GM12878 (cell line): ENCODE measurements at regions not wholly inside any gene's neighbourhood (a gene's known extent, or its start where the extent isn't known, plus 50 kb on each side); places are given as distances from the start of the nearest gene placed in this dataset.

ENCODE experiments used
- ATAC-seq: fragments of 200-7000 bp; cut with Tn5 transposase; 3 replicates; pipeline ENCODE4 v1.9.1; 2020; ENCODE audit warnings: mild to moderate bottlenecking, moderate library complexity
- BruUV-seq: library from RNA; stranded (reverse); fragments of 400-500 nt; replicated peaks from 2 replicates; lab custom pipeline; 2021; lab: Mats Ljungman, UMichigan
- CTCF ChIA-PET: fragments of 300-600 bp; sonication (Branson Sonifier 250); formaldehyde crosslinking; extraction: SDS; loops from one replicate; lab custom pipeline; 2021; ENCODE audit warnings: inconsistent platforms; lab: Yijun Ruan, JAX
- POLR2A ChIA-PET: fragments of 350-600 bp; formaldehyde crosslinking; extraction: SDS; loops from one replicate; lab custom pipeline; 2021; ENCODE audit warnings: inconsistent platforms; lab: Charles Lee
- RAD21 ChIA-PET: fragments of 300-600 bp; sonication (Branson Sonifier 250); formaldehyde crosslinking; loops from one replicate; lab custom pipeline; 2023; ENCODE audit warnings: antibody characterized with exemption; ENCODE audit not compliant: unreplicated experiment; lab: Charles Lee
- SMC1A ChIA-PET: fragments of 300-600 bp; sonication (Branson Sonifier 250); formaldehyde crosslinking; loops from one replicate; lab custom pipeline; 2023; ENCODE audit not compliant: unreplicated experiment, uncharacterized antibody; lab: Charles Lee
- DNase-seq: peaks from one replicate; pipeline ENCODE4 v3.0.0-alpha.2; 2011; ENCODE audit warnings: low read depth, low spot score
- FAIRE-seq: peaks from 3 replicates; lab custom pipeline; 2011; peaks lifted over from hg19 to GRCh38; lab: Jason Lieb, UNC
- H2AFZ ChIP-seq: 2 replicates; pipeline ENCODE4 v1.6.0; 2011; ENCODE audit warnings: low read depth, low read length, control low read depth; ENCODE audit not compliant: control insufficient read depth
- H3K27ac ChIP-seq: 2 replicates; pipeline ENCODE4 v1.5.1; 2011; ENCODE audit warnings: control low read depth; ENCODE audit not compliant: control insufficient read depth, insufficient read depth
- H3K27me3 ChIP-seq, 2 experiments: replicated peaks in 1 of 2; 2 replicates each; pipeline versions ENCODE4 v1.6.0 to v1.6.1; 2011; ENCODE audit warnings: low read length in 1 of 2; ENCODE audit not compliant: control insufficient read depth in 2 of 2, insufficient read depth in 2 of 2
- H3K36me3 ChIP-seq, 2 experiments: 2 replicates each; pipeline ENCODE4 v1.5.1; 2011; ENCODE audit warnings: low read length in 1 of 2; ENCODE audit not compliant: control insufficient read depth in 2 of 2, insufficient read depth in 2 of 2
- H3K4me1 ChIP-seq: 2 replicates; pipeline ENCODE4 v1.6.1; 2011; ENCODE audit warnings: mild to moderate bottlenecking, low read length, moderate library complexity, mixed read lengths; ENCODE audit not compliant: control insufficient read depth, insufficient read depth
- H3K4me2 ChIP-seq: 2 replicates; pipeline ENCODE4 v1.6.0; 2011; ENCODE audit warnings: control low read depth; ENCODE audit not compliant: control insufficient read depth, insufficient read depth
- H3K4me3 ChIP-seq: fragments of 200-600 bp; sonication (generic); 2 replicates; pipeline ENCODE4 v1.5.1; 2016
- H3K79me2 ChIP-seq: 2 replicates; pipeline ENCODE4 v1.6.0; 2011; ENCODE audit warnings: low read length; ENCODE audit not compliant: control insufficient read depth, insufficient read depth
- H3K9ac ChIP-seq: 2 replicates; pipeline ENCODE4 v1.8.0; 2011; ENCODE audit warnings: low read length, control low read depth, mixed read lengths; ENCODE audit not compliant: control insufficient read depth, insufficient read depth
- H3K9me3 ChIP-seq: replicated peaks from 3 replicates; pipeline ENCODE4 v1.5.1; 2011; ENCODE audit warnings: mild to moderate bottlenecking, low read length; ENCODE audit not compliant: control insufficient read depth, insufficient read depth
- H4K20me1 ChIP-seq: 2 replicates; pipeline ENCODE4 v1.6.0; 2011; ENCODE audit not compliant: control insufficient read depth, insufficient read depth
- BACH1 ChIP-seq: fragments of 450-650 bp; IDR thresholded peaks from 2 replicates; pipeline ENCODE4 v1.6.1; 2017; ENCODE audit warnings: mild to moderate bottlenecking, borderline replicate concordance
- CHD1 ChIP-seq: IDR thresholded peaks from 2 replicates; pipeline ENCODE4 v1.6.1; 2012; ENCODE audit warnings: low read depth, low read length, improper control_type of control experiment
- CREB1 ChIP-seq: IDR thresholded peaks from 2 replicates; pipeline ENCODE4 v1.6.1; 2012; ENCODE audit warnings: low read depth, mild to moderate bottlenecking, inconsistent platforms
- IKZF1 ChIP-seq: fragments of 450-650 bp; conservative IDR thresholded peaks from 2 replicates; pipeline ENCODE4 v1.6.1; 2017; ENCODE audit warnings: antibody characterized with exemption, mild to moderate bottlenecking
- MEF2A ChIP-seq: IDR thresholded peaks from 2 replicates; pipeline ENCODE4 v1.6.1; 2011; ENCODE audit warnings: low read depth, mild to moderate bottlenecking, low read length, moderate library complexity; ENCODE audit not compliant: insufficient read depth
- MEF2B ChIP-seq: fragments of 450-650 bp; IDR thresholded peaks from 2 replicates; pipeline ENCODE4 v1.6.1; 2018; ENCODE audit warnings: mild to moderate bottlenecking, moderate library complexity; ENCODE audit not compliant: partially characterized antibody, poor library complexity, severe bottlenecking
- MYC ChIP-seq: IDR thresholded peaks from 2 replicates; pipeline ENCODE4 v1.6.1; 2011; ENCODE audit warnings: mild to moderate bottlenecking, low read length, moderate library complexity, inconsistent platforms; ENCODE audit not compliant: insufficient read depth, insufficient replicate concordance, insufficient read length, severe bottlenecking
- NBN ChIP-seq: fragments of 450-650 bp; IDR thresholded peaks from 2 replicates; pipeline ENCODE4 v1.6.1; 2016
- NR2F1 ChIP-seq: fragments of 450-650 bp; conservative IDR thresholded peaks from 2 replicates; pipeline ENCODE4 v1.6.1; 2017; ENCODE audit warnings: mild to moderate bottlenecking
- PAX5 ChIP-seq: IDR thresholded peaks from 2 replicates; pipeline ENCODE4 v1.6.1; 2011; ENCODE audit warnings: low read depth, low read length, borderline replicate concordance
- RAD51 ChIP-seq: fragments of 450-650 bp; IDR thresholded peaks from 2 replicates; pipeline ENCODE4 v1.6.1; 2016; ENCODE audit warnings: moderate library complexity, mild to moderate bottlenecking, inconsistent platforms
- RB1 ChIP-seq: fragments of 450-650 bp; formaldehyde crosslinking; IDR thresholded peaks from 2 replicates; pipeline ENCODE4 v1.6.1; 2017; ENCODE audit warnings: mild to moderate bottlenecking, borderline replicate concordance
- TBL1XR1 ChIP-seq: IDR thresholded peaks from 2 replicates; pipeline ENCODE4 v1.6.1; 2012; ENCODE audit warnings: low read depth, low read length, improper control_type of control experiment
- ZZZ3 ChIP-seq: IDR thresholded peaks from 2 replicates; pipeline ENCODE4 v1.6.1; 2011; ENCODE audit warnings: low read depth; ENCODE audit not compliant: control insufficient read depth, insufficient read length
- WGBS: methylation state at CpG from one replicate; pipeline ENCODE4 v1.1.6; 2016; ENCODE audit warnings: low lambda C conversion rate; ENCODE audit not compliant: insufficient replicate concordance, insufficient coverage; ENCODE audit errors: missing lambda C conversion rate; 5-methylcytosine and 5-hydroxymethylcytosine counted together
- in situ Hi-C: fragments of 300-500 bp; cut with MboI; formaldehyde crosslinking; loops from 9 replicates; pipeline ENCODE4 v1.14.3; 2018; ENCODE audit warnings: mixed read lengths
- intact Hi-C: fragments of 100-400 bp; cut with micrococcal nuclease; formaldehyde crosslinking; loops from one replicate; pipeline ENCODE4 v1.14.2; 2022; ENCODE audit not compliant: unreplicated experiment
- TF ChIP-seq, protein P1 (sequence below): fragments of 450-650 bp; IDR thresholded peaks from 2 replicates; pipeline ENCODE4 v1.6.1; 2018; ENCODE audit warnings: mild to moderate bottlenecking, low read depth, moderate library complexity; ENCODE audit not compliant: partially characterized antibody
- TF ChIP-seq, protein P2 (sequence below): fragments of 450-650 bp; IDR thresholded peaks from 2 replicates; pipeline ENCODE4 v1.6.1; 2018; ENCODE audit warnings: borderline replicate concordance, mild to moderate bottlenecking; ENCODE audit not compliant: partially characterized antibody

DNA sequence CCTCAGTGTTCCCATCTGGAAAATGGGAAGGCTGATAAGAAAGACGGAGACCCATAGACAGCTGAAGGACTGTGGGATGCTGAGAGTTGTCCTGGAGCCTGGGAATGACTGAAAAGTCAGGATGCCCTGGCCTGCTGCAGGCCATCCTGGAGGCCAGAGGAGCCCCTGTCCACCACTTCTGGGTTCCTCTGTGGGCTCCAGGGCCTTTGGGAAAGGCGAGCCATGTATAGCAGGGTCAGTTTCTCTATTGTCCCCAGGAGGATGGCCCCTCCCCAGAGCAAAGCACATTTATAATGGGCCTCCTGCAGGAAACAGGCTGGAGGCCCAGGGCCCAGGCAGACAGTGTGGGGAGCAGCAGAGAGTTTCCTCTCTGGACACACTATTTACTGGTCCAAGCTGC lies 471.4 kb upstream of the MGMT start:
- Histone ChIP-seq H3K79me2 (no peaks in the 10 kb centered on the region), H3K4me3 (no peak overlapping the region), H3K27me3 (no peaks in the 10 kb centered on the region), H3K9ac (no peak overlapping the region), H3K27ac (no peak overlapping the region), H4K20me1 (no peaks in the 10 kb centered on the region), H3K9me3 (no peaks in the 10 kb centered on the region), H3K4me2 (no peak overlapping the region), H2AFZ (no peak overlapping the region), H3K4me1 (no peaks in the 10 kb centered on the region), H3K36me3 (no peaks in the 10 kb centered on the region)
- in situ Hi-C loops = no loop called here
- ChIA-PET SMC1A (no interaction called here), RAD21 (no interaction called here), CTCF (no interaction called here), POLR2A (no interaction called here)
- DNase-seq (no peak), ATAC-seq (no peak), FAIRE-seq (no peak)
- WGBS = 0% methylated on average over 2 of the region's 2 CpGs
- no peak for TF ChIP-seq PAX5
- TF ChIP-seq MEF2A = no peak
- TF ChIP-seq TBL1XR1 = no peak
- TF ChIP-seq BACH1 = no peak
- TF ChIP-seq IKZF1 = no peak
- TF ChIP-seq ZZZ3 = no peak
- no peak for TF ChIP-seq CREB1
- TF ChIP-seq CHD1 = no peak
- TF ChIP-seq, protein P1, sequence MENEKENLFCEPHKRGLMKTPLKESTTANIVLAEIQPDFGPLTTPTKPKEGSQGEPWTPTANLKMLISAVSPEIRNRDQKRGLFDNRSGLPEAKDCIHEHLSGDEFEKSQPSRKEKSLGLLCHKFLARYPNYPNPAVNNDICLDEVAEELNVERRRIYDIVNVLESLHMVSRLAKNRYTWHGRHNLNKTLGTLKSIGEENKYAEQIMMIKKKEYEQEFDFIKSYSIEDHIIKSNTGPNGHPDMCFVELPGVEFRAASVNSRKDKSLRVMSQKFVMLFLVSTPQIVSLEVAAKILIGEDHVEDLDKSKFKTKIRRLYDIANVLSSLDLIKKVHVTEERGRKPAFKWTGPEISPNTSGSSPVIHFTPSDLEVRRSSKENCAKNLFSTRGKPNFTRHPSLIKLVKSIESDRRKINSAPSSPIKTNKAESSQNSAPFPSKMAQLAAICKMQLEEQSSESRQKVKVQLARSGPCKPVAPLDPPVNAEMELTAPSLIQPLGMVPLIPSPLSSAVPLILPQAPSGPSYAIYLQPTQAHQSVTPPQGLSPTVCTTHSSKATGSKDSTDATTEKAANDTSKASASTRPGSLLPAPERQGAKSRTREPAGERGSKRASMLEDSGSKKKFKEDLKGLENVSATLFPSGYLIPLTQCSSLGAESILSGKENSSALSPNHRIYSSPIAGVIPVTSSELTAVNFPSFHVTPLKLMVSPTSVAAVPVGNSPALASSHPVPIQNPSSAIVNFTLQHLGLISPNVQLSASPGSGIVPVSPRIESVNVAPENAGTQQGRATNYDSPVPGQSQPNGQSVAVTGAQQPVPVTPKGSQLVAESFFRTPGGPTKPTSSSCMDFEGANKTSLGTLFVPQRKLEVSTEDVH = no peak
- no peak for TF ChIP-seq MYC
- TF ChIP-seq RB1 = no peak
- no peak for TF ChIP-seq MEF2B
- TF ChIP-seq, protein P2, sequence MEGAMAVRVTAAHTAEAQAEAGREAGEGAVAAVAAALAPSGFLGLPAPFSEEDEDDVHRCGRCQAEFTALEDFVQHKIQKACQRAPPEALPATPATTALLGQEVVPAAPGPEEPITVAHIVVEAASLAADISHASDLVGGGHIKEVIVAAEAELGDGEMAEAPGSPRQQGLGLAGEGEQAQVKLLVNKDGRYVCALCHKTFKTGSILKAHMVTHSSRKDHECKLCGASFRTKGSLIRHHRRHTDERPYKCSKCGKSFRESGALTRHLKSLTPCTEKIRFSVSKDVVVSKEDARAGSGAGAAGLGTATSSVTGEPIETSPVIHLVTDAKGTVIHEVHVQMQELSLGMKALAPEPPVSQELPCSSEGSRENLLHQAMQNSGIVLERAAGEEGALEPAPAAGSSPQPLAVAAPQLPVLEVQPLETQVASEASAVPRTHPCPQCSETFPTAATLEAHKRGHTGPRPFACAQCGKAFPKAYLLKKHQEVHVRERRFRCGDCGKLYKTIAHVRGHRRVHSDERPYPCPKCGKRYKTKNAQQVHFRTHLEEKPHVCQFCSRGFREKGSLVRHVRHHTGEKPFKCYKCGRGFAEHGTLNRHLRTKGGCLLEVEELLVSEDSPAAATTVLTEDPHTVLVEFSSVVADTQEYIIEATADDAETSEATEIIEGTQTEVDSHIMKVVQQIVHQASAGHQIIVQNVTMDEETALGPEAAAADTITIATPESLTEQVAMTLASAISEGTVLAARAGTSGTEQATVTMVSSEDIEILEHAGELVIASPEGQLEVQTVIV = no peak
- no peak for TF ChIP-seq NR2F1
- TF ChIP-seq RAD51 = no peak
- no peak for TF ChIP-seq NBN
- intact Hi-C loops = no loop called here
- no TSS peak for BruUV-seq
